ENCODE measurements at regions not wholly inside any gene's neighbourhood (a gene's known extent, or its start where the extent isn't known, plus 50 kb on each side); places are given as distances from the start of the nearest gene placed in this dataset.

DNA sequence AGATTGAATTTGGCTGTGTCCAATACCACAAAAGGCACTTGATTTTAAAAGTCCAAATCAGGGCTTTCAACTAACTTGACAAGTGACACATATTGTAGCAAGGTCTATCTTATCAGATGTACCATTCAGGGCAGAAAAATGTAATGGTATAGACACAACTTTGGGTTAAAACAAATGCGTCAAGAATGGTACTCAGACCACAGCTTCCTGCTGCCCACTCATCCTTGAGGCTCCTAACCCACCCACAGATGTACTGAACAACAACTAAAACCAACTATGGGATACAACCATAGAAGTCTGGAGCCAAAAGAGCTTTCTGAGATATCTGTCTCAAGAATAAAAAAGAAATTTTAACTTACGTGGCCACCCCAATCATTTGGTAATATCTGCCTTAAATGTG lies 105.2 kb downstream of the RBM43 start:
- no peak for ATAC-seq

DNA sequence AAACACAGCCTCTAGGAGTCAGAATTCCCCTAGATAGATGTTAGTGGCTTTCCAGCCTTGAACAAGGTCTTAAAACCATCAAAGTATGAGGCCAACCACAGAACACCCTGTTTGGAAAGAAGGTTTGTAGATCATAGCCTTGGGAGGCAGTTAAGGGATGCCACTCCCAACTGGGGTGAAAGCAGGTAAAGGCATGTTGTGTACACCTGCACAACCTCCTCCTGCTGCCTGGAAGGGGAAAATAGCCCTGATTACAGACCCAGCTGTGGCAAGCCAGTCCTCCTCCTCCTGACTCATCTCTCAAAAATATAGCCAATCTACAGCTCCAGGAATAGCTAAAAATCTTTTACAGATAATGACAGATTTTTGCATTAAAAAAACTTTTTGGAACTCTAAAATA lies 108.1 kb downstream of the RBM43 start:
- no peak for ATAC-seq

DNA sequence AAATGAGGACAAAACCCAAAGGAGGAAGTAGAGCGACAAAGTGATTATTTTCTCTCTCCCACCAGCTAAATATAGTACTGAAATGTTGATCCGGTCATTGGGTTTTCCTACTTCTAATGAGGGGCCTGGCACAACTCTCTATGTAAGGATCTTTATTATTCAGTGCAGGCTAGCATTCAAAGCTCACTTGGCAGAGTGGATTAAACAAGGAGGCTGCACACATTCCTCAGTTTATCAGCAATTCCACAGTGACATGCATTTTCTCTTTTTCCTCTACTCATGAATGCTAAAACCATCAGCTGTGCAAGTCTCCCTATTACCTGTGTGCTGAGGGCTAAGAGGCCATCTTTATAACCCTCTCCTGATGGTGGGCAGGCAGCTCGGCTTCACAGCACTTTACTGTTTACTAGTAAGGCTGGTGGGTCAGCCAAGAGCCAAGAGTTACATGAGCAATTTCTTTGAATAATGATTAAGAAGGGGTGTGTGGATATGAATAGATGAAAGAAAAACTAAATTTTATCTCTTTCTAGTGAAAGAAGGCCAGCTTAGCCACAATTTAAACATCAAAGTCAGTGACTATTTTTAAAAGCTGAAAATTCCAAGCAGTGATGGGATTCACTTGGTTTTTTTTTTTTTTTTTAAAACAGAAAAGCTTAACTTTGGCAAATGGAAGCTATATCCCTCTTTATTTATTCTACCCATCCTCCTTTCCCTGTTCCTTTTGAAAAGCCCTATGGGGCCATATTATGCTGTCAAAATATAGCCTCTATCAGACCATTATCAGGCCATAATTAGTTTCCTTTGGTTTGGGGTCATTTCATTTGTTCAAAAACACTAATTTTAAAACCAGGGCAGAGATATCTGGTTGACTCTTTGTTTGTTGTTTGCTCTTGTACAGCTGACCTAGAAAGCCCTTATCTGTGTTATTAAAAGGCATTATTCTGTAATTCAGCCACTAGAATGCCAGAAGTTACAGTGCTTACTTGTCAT lies 111.0 kb downstream of the RBM43 start:
- ATAC-seq: no peak

DNA sequence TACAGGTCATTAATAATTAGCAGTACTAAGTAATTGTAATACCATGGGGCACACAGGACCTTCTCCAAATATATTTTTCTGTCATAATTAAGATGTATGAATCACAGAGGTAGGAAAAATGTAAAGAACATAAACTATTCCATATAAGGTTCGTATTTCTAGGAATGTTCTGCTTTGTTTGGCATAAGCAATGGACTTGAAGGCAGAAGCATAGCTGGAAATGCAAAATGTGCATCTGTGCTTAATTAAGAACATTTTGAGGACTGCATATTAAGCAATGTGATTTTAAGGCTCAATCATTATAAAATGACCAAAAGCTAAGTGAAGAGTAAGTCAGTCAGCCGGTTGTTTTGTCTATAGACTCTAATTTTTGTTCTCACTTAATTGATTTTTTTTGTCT lies 123.2 kb downstream of the RBM43 start:
- ATAC-seq: no peak

DNA sequence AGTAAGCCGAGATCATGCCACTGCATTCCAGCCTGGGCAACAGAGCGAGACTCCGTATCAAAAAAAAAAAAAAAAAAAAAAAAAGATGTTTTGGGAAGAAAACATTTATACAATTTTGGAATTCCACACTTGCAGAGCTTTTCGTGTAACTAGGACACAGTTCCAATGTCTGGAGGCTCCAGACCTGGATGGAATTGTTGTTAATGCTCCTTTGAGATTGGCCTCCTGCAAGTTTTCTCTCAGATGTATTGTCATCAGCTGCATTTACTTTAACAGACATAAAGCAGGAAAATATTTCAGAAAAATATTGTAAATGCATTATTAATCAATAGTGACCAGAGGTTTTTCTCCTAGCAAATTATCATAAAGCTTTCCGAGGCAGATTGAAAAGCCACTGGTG lies 124.1 kb downstream of the RBM43 start:
- no peak for ATAC-seq

DNA sequence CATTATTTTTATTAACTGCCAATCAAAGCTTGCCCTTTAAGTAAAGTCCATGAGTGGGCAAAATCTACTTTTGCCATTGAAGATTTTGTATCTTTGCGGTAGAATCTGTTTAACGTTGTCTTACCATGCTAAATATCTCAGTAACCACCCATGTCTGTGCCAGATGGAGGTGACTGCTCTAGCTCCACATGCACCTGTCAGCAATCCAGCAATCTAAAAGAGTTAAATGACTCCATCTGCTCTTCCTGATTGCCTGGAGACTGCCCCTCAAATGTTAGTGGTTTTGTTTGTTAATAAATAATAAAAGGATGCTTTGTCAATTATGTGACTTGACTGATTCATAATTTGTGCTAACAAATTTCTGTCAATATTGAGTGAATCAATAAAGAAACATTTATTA lies 141.7 kb downstream of the RBM43 start:
- no peak for ATAC-seq

DNA sequence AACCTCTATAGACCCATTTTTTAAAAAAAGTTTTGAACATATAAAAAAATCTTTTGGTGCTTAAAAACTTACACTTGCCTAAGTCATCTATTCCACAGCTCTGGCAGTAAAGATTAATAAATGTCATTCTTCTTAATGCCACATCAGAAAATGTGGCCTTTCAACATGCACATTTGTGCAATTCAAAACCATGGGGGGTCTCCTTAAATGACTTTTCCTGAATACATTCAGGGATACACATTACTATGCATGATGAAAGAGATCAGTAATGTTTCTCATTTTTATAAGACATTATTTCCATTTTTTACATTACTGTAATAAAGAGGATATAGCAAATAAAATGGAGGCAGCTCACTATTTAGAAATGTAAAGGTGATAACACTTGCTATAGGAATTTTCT lies 142.3 kb downstream of the RBM43 start:
- no peak for ATAC-seq

DNA sequence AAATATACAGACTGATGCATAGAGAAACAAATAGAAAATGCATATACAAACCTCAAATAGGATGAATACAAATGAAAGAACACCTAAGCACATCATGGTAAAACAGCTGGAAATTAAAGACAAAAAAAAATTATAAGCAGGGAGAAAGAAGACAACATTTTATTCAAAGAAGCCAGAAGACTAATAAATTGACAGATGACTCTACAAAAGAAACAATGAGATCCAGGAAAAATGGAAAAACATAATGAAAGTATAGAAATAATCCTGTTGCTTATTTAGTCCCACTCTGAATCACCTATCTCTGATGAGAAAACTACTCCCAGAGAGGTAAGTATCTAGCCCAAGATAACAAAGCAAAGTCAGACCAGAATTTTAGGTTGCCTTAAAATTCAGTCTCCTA lies 143.4 kb downstream of the RBM43 start:
- ATAC-seq: no peak

DNA sequence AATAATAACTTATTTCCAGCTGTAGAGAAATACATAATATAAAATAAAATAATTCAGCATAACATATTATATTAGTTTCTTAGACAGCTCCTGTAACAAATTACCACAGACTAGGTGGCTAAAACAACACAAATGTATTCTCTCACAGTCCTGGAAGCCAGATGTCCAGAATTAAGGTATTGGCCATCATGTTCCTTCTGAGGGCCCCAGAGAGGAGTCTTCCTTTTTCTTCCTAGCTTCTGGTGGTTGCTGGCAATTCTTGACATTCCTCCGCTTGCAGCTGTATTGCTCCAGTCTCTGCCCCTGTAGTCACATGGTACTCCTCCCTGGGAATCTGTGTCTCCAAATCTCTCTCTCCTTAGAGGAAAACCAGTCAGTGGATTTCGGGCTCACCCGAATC lies 146.8 kb downstream of the RBM43 start:
- ATAC-seq: no peak

DNA sequence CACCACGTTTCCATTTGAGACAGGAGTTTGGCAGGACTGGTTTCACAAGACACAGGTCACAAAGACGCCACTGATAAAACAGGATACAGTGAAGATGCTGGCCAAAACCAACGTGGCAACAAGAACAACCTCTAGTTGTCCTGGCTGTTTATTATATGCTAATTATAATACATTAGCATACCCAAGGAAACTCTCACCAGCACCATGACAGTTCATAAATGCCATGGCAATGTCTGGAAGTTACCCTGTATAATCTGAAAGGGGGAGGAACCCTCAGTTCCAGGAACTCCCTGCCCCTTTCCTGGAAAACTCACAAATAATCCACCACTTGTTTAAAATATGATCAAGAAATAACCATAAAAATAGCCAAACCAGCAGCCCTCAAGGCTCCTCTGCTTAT lies 148.3 kb downstream of the RBM43 start:
- no peak for ATAC-seq

DNA sequence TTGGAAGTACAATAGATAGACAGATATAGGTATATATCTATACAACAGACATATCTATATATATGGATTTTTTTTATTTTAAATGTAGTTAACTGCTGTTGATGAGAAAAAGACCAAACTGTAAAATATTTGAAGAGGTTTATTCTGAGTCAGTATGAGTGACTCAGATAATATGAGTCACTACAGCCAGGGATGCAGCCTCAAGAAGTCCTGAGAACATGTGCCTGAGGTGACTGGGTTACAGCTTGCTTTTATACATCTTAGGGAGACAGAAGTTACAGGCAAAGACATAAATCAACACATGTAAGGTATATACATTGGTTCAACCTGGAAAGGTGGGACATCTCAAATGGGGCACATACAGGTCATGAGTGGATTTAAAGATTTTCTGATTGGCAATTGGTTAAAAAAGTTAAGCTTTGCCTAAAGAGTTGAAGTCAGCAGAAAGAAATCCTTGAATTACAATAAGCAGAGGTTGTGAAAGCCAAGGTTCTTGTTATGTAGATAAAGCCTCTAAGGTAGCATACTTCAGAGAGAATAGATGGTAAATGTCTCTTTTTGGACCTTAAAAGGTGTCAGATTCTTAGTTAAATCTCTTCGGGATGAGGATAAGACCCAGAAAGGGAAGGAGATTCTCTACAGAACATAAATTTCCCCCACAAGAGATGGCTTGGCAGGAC lies 149.9 kb downstream of the RBM43 start:
- peak; percentile 62 to 68 for ATAC-seq

DNA sequence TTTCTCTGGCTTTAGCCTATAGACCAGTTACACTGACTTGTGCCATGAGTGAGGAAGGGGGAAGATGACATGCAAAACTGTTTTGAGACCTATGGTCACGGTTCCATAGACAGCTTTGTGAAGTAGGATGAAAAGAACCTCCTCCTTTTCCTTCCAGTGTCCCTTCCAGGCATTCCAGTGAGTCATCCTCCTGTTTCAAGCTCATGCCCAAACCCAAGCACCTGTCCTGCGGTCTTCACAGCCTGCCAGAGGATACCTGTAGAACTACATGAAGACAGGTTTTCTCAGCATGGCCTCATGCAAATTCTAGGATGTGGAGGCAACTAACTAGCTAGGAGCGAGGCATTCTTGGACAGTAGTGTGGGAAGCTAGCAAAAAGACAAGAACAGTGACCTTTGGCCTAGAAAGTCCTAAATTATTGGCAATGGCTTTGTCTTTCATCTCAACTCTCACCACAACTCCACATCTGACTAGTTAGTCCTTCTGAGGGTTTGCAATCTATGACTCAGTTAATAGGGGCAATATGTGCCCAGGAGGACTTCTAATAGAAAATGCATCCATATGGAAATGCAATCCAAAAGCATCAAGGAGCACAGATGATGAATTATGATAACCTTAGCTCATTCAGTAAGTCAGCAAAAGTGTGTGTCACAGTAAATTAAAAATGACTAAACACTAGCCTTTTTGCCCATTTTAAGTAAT lies 154.7 kb downstream of the RBM43 start:
- no peak for ATAC-seq

DNA sequence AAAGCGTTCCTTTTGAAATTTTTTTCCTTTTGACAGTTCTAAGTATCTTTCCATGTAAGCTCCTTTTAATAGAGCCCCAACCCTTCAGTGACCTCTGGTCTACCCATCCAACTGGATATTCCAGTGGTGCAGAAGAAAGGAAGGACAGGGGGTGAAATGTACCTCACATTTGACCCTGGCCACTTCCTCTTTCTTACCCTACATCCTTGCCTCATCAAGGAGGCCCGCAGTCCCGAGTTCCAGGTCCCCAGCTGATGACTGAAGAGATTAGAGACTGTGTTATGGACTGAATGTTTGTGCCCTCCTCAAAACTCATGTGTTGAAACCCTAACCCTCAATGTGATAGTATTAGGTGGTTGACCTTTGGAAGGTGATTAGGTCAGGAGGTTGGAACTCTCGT lies 158.1 kb downstream of the RBM43 start:
- no peak for ATAC-seq

DNA sequence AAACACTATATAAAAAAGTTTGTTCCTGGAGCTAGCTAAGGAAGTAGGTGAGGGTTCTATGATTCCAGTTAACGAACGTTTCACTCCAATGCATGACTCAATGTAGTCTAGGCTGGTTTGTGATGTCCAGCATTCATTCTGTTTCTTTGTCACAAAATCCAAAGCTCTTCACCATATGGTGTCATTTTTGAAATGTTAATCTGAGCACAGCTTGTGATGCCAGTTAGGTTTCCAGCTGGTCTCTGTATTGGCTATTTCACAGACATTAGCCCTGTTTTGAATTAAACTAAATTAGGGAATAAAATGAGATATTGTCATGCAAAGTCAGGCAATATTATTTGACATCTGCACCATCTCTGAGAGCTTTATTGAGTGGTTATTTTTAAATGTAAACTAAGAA lies 159.4 kb downstream of the RBM43 start:
- ATAC-seq: no peak

DNA sequence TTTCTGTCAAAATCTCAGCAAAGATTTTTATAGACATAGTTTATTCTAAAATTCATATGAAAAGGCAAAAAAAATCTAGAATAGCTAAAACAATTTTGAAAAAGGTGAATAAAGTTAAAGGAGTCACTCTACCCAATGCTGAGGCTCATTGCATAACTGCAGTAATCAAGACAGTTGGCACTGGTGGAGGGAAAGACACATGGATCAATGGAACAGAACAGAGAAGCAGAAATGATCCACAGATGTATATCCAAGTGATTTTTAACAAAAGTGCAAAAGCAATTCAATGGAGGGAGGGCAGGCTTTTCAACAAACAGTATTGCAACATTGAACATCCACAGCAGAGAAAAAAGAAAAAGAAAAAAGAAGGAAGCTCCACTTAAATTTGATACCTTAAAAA lies 162.8 kb downstream of the RBM43 start:
- ATAC-seq: no peak

DNA sequence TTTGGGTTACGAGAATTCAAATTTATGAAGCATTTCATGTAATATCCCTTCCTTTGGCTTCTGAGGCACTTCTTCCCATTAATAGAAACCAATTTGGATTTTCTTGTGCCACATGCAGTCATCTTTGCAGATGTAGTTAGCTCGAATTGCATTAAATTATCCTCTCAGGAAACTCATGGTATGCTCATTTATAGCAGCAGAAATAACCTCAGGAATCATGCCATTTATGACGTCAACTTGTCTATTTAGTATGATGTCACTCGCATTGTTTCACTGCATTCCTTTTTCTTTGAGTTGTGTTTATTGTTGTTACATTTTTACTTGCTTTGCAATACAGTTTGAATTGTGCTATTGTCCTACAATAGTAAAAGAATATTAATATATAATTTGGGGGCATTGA lies 163.8 kb downstream of the RBM43 start:
- ATAC-seq: no peak

DNA sequence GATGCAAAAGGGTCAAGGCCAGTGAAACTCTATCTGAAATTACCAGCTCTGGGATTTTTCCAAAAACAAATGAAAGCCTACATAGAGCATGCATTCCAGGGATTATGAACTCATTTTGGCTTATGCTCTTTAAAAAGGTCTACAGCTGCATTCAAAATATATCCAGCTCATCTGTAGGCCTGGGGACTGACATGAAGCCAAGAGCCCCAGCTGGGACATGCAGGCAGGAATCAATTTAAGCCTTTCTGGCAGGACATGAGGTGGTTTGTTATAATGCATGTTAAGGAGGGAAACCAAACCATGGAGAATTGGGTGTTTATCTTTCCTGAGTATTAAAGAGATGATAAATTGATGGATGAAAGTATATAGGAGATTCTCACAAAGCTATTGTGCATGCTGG lies 164.5 kb downstream of the RBM43 start:
- no peak for ATAC-seq

DNA sequence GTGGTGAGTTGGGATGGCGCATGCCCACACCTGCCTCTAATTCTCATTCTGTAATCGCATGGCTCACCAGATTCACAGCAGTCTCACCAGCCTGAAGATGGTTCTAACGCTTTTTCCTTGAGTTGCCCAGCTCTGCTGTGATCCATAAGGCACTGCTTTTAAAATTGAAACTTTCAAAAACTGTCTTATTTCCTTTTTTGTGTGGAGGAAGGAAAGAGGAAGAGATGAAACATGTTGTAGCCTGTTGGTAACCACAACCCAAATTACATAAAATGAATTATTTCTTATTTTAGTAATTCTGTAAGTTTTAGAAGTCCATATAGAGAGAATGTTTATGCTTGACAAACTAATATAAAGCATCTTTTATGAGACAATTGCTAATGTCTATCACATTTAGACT lies 165.4 kb downstream of the RBM43 start:
- no peak for ATAC-seq

DNA sequence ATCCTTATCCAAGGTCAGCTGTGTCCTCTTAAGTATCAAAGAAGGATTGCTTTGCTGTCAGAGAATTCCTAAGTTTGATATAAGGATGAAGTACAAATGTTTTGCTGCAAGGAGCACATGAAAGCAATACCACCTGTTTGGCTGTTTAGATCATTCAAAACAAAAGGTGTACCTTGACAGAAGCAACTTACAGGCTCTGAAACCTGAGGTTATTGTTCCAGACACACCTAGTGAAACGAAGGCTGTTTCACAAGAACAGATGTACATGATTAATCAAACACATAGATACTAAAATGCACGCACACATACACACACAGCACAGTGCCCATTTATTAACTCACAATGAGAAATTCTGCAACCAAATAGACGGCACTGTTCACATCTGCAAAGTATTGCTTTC lies 166.2 kb downstream of the RBM43 start:
- ATAC-seq: no peak

DNA sequence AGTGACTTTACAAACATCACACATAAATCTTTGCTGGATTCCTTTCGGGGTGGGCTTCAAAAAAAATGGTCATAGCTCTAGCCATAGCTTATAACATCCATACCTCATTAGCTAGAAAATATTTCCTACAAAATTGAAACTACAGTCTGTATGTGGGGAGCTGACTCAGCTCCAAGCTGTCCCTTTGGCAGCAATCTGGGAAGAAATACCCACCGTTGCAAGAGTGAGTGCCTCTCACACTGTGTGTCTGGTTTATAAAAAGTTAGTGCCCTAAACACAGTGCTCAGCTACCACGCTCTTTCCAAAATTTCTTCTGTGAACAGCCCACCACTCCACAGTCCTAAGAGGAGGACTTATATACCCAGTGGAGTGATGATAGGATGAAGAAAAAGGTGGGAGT lies 170.1 kb downstream of the RBM43 start:
- ATAC-seq: no peak

DNA sequence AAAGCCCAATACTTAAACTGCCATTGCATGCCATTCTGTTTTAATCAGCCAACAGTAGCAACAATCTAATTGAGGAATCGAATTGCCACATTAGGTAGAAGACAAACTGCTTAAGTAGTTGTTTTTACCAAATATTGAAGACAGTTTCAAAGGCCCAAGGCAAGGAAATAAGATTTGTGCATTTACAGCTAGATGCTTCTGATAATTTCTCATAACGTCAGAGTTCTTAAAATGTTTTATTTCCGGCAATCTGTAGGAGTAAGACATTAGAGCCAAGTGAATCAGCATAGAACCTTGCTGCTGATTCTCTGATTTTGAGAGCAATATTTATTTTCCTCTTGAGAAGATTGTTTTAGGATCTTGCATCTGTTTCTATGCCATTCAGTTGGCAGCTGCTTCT lies 174.3 kb downstream of the RBM43 start:
- ATAC-seq: no peak

DNA sequence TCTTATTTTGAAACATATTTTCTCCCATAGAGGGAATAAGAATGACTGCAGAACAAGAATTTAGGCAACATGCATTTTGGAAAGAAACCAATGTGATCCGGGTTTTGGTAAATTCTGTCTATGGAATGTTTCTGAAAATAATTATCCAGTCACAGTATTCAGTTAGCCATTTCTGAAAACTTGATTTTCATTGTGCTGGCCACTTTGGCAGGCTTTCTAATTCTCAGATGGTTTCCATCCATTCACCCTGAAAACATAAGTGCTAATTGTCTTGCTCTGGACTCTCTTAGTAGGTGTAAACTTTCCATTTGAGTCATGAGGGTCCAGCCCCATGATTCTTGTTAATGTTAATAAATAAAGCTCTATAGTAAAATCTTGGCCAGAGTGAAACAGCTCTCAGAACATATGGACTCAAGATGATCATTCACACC lies 176.5 kb downstream of the RBM43 start:
- ATAC-seq: no peak

Measured in activated CD4-positive, CD25-positive, alpha-beta regulatory T cell treated with anti-CD3 and anti-CD28 coated beads, Interleukin-2, amount 50 U/mL, for 24 hours (primary cell).